GM06990 (cell line): ENCODE measurements at regions not wholly inside any gene's neighbourhood (a gene's known extent, or its start where the extent isn't known, plus 50 kb on each side); places are given as distances from the start of the nearest gene placed in this dataset.
"Not testable (repeated sequence)": the region's sequence is repeated elsewhere in the genome, so short reads cannot be mapped to it uniquely, and the experiment has no call there.

Experiments used
- DNase-seq: peaks from one replicate; pipeline ENCODE4 v3.0.0-alpha.2; 2011; ENCODE audit not compliant: insufficient read length; ENCODE audit errors: extremely low read depth
- H3K27me3 ChIP-seq: replicated peaks from 2 replicates; pipeline ENCODE4 v1.6.0; 2011; ENCODE audit warnings: low read length; ENCODE audit not compliant: control insufficient read depth, insufficient read depth
- H3K36me3 ChIP-seq: 2 replicates; pipeline ENCODE4 v1.5.1; 2011; ENCODE audit warnings: low read length; ENCODE audit not compliant: control insufficient read depth, insufficient read depth
- H3K4me3 ChIP-seq: replicated peaks from 2 replicates; pipeline ENCODE4 v1.5.1; 2011; ENCODE audit warnings: low read depth, mild to moderate bottlenecking, control low read depth, low read length
- TF ChIP-seq, protein P1 (sequence below): IDR thresholded peaks from 2 replicates; pipeline ENCODE4 v1.5.1; 2011; ENCODE audit warnings: low read length, control low read depth, mild to moderate bottlenecking, inconsistent platforms; ENCODE audit not compliant: insufficient read depth, poor library complexity, severe bottlenecking

DNA sequence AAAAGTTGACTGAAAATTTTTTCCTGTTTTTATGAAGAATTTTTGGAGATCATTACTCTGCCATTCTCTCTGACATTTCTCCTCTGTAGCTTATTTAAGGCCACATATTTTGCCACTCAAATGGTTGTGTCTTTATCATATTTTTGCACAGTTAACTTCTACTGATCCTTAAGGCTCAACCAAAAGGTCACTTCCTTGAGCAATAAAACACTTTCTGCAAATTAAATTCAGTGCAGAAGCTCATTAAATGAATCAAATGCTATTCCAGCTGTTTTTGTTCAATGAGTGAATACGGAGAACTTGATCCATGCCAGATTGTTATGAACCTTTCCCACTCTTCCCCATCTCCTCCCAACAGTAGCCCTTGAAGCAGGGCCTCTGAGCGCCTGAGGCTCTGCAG lies 93.8 kb upstream of the EPB41L4A start:
- H3K36me3 ChIP-seq: no peaks in the 10 kb centered on the region
- H3K27me3 ChIP-seq: no peaks in the 10 kb centered on the region
- DNase-seq: no peak
- TF ChIP-seq, protein P1, sequence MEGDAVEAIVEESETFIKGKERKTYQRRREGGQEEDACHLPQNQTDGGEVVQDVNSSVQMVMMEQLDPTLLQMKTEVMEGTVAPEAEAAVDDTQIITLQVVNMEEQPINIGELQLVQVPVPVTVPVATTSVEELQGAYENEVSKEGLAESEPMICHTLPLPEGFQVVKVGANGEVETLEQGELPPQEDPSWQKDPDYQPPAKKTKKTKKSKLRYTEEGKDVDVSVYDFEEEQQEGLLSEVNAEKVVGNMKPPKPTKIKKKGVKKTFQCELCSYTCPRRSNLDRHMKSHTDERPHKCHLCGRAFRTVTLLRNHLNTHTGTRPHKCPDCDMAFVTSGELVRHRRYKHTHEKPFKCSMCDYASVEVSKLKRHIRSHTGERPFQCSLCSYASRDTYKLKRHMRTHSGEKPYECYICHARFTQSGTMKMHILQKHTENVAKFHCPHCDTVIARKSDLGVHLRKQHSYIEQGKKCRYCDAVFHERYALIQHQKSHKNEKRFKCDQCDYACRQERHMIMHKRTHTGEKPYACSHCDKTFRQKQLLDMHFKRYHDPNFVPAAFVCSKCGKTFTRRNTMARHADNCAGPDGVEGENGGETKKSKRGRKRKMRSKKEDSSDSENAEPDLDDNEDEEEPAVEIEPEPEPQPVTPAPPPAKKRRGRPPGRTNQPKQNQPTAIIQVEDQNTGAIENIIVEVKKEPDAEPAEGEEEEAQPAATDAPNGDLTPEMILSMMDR: no peak
- no peak overlapping the region for H3K4me3 ChIP-seq

DNA sequence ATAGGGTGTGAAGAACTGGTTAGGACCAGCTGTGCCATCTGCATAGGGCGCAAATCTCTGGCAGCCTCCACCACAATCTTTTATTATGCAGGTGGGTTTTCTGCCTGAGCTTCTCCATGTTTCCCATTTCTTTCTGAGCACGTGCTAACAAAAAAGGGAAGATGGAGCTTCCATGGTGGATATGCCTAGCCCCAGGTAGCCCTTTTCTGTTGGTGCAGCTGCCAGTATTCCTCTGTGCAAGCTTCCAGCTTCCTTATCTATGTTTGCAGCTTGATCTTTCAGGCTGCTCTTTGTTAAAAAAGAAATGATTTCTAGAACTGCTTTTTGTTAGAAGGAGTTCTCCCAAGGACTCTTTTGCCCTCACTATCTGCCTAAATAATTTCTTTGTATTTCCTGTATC lies 95.0 kb upstream of the EPB41L4A start:
- TF ChIP-seq, protein P1: no peak
- no peaks in the 10 kb centered on the region for H3K36me3 ChIP-seq
- H3K27me3 ChIP-seq: no peaks in the 10 kb centered on the region
- H3K4me3 ChIP-seq: no peak overlapping the region
- DNase-seq: no peak

DNA sequence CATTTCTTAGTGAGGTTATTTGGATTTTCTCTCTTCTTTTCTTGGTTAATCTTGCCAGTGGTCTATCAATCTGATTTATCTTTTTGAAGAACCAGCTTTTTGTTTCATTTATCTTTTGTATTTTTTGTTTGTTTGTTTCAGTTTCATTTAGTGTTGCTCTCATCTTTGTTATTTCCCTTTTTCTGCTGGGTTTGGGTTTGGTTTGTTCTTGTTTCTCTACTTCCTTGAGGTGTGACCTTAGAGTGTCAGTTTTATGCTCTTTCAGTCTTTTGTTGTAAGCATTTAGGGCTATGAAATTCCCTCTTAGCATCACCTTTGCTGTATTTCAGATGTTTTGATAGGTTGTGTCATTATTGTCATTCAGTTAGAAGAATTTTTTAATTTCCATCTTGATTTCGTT lies 101.4 kb upstream of the EPB41L4A start:
- H3K4me3 ChIP-seq: peak overlapping the region; percentile 6; the same call in 1 of the 2 replicates
- DNase-seq: not testable (repeated sequence)

DNA sequence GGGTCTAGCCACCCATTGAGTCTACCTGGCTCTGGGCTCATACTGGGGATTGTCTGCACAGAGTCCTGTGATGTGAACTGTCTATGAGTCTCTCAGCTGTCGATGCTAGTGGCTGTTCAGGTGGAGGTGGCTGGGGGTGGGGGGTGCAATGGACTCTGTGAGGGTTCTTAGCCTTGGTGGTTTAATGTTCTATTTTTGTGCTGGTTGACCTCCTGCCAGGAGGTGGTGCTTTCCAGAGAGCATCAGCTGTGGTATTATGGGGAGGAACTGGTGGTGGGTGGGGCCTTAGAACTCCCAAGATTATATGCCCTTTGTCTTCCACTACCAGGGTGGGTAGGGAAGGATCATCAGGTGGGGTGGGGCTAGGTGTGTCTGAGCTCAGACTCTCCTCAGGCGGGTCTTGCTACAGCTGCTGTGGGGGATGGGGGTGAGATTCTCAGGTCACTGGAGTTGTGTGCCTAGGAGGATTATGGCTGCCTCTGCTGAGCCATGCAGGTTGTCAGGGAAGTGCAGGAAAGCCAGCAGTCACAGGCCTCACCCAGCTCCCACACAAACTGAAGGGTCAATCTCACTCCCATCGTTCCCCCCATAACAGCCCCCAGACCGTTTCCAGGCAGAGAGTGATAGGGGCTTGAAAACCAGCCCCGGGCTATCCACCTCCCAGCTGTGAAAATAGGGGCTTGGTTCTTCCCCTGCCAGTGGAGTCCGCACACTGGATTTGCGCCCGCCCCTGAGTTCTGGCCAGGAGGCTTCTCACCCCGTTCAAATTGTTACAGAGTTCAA lies 104.0 kb upstream of the EPB41L4A start:
- H3K27me3 ChIP-seq, H3K36me3 ChIP-seq: not testable (repeated sequence)
- H3K4me3 ChIP-seq: peak overlapping the region; percentile 46
- DNase-seq: peak; percentile 55

More for the DNA sequence above, 101.4 kb upstream of the EPB41L4A start:
- H3K27me3 ChIP-seq, H3K36me3 ChIP-seq: not testable (repeated sequence)

DNA sequence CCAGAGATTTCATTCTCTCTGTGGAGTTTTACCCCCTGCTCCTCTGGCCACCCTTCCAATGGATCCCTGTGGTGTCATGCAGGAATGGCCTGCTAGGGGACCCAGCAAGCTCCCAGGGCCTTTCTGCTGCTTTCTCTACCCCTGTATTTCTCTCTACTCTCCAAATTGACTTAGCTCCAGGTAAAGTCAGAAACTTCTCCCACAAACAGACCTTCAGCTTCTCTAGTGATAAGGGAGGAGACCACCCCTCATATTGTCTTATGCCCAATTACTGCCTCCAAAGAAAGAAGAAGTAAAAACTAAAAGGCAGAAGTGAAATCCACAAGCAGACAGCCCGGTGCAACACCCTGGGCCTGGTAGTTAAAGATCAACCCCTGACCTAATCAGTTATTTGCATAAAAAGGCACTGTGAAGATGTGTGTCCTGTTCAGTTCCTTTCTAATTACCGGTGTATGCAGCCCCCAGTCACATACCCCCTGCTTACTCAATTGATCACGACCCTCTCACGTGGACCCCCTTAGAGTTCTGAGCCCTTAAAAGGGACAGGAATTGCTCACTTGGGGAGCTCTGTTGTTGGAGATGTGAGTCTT lies 104.7 kb upstream of the EPB41L4A start:
- not testable (repeated sequence) for H3K27me3 ChIP-seq, DNase-seq, H3K36me3 ChIP-seq
- H3K4me3 ChIP-seq: peak overlapping the region; percentile 41

DNA sequence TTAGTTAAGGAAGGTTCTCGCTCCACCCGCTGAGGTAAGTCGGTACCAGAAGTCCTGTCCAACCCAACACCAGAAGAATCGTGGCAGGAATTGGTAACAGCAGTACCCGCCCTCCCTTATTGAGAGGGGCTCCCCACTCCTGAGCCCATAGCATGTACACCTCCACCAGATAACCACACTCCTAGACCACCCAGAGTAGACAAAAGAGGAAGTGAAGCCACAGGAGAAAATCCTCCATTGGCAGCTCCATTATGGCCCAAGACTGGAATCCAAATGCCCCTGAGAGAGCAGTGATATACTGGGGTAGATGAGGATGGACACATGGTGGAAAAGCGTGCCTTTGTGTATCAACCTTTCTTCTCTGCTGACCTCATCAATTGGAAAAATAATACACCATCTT lies 106.1 kb upstream of the EPB41L4A start:
- no peak for DNase-seq
- TF ChIP-seq, protein P1: no peak
- Histone ChIP-seq H3K27me3 (no peaks in the 10 kb centered on the region), H3K4me3 (no peak overlapping the region), H3K36me3 (no peaks in the 10 kb centered on the region)

DNA sequence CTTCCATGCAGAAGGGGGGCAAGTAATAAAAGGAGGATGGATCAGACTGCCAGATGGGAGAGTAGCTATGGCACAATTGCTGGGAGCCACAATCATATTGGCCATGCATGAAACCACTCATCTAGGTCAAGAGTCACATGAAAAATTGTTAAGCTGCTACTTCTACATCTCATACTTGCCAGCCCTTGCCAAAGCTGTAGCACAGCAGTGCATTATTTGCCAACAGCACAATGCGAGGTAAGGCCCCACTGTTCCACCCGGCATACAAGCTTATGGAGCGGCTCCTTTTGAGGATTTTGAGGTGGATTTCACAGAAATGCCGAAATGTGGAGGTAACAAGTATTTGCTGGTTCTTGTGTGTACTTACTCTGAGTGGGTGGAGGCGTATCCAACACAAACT lies 109.9 kb upstream of the EPB41L4A start:
- no peak for DNase-seq
- no peak overlapping the region for H3K4me3 ChIP-seq
- H3K27me3 ChIP-seq: no peaks in the 10 kb centered on the region
- H3K36me3 ChIP-seq: no peaks in the 10 kb centered on the region
- TF ChIP-seq, protein P1: no peak
